CD8-positive, alpha-beta memory T cell (primary cell): ENCODE measurements at regions not wholly inside any gene's neighbourhood (a gene's known extent, or its start where the extent isn't known, plus 50 kb on each side); places are given as distances from the start of the nearest gene placed in this dataset.

Experiments
- CTCF ChIA-PET: fragments of 350-600 bp; sonication (Branson Sonifier 250); formaldehyde crosslinking; loops from one replicate; lab custom pipeline; 2021; ENCODE audit warnings: antibody characterized with exemption; lab: Charles Lee
- POLR2A ChIA-PET: fragments of 350-600 bp; sonication (Branson Sonifier 250); formaldehyde crosslinking; loops from one replicate; lab custom pipeline; 2021; ENCODE audit warnings: antibody characterized with exemption; lab: Charles Lee
- DNase-seq, 5 donors: peaks; one replicate each; pipeline versions ENCODE4 v3.0.0 to v3.0.0-alpha.2; 2020 to 2022; ENCODE audit warnings: mixed read lengths in 1 of 5
- H3K27ac ChIP-seq: one replicate; pipeline ENCODE4 v1.7.0; 2013; ENCODE audit warnings: low read depth, mild to moderate bottlenecking, low read length, moderate library complexity
- H3K27me3 ChIP-seq: 2 replicates; pipeline ENCODE4 v1.7.0; 2013; ENCODE audit warnings: low read length, mild to moderate bottlenecking; ENCODE audit not compliant: insufficient read depth, poor library complexity, severe bottlenecking
- H3K36me3 ChIP-seq: 2 replicates; pipeline ENCODE4 v1.7.0; 2013; ENCODE audit warnings: mild to moderate bottlenecking, low read length, moderate library complexity; ENCODE audit not compliant: insufficient read depth
- H3K4me1 ChIP-seq: 2 replicates; pipeline ENCODE4 v1.7.0; 2013; ENCODE audit warnings: mild to moderate bottlenecking, low read length, moderate library complexity; ENCODE audit not compliant: insufficient read depth
- H3K4me3 ChIP-seq: 2 replicates; pipeline ENCODE4 v1.7.0; 2013; ENCODE audit warnings: mild to moderate bottlenecking, low read length
- H3K9me3 ChIP-seq: 2 replicates; pipeline ENCODE4 v1.7.0; 2013; ENCODE audit warnings: mild to moderate bottlenecking, low read length
- H3K27ac Mint-ChIP-seq, 8 donors: one replicate each; pipeline ENCODE4 v1.8.0; 2020 to 2021; ENCODE audit warnings: mixed read lengths in 8 of 8, mild to moderate bottlenecking in 6 of 8, inconsistent platforms in 3 of 8, moderate library complexity in 3 of 8
- H3K27me3 Mint-ChIP-seq, 2 donors: one replicate each; pipeline ENCODE4 v1.8.0; 2020 to 2021; ENCODE audit warnings: mixed read lengths in 2 of 2, mild to moderate bottlenecking in 1 of 2, moderate library complexity in 1 of 2
- H3K36me3 Mint-ChIP-seq, 3 donors: one replicate each; pipeline ENCODE4 v1.8.0; 2020 to 2021; ENCODE audit warnings: mixed read lengths in 3 of 3, inconsistent platforms in 1 of 3, mild to moderate bottlenecking in 1 of 3
- H3K4me1 Mint-ChIP-seq, 3 donors: one replicate each; pipeline ENCODE4 v1.8.0; 2020 to 2021; ENCODE audit warnings: mixed read lengths in 3 of 3, inconsistent platforms in 1 of 3, mild to moderate bottlenecking in 1 of 3
- H3K4me3 Mint-ChIP-seq, 7 donors: one replicate each; pipeline ENCODE4 v1.8.0; 2020 to 2021; ENCODE audit warnings: mixed read lengths in 7 of 7, mild to moderate bottlenecking in 6 of 7, moderate library complexity in 4 of 7, inconsistent platforms in 2 of 7
- H3K9me3 Mint-ChIP-seq, 5 donors: one replicate each; pipeline ENCODE4 v1.8.0; 2020 to 2022; ENCODE audit warnings: mixed read lengths in 5 of 5, mild to moderate bottlenecking in 3 of 5, moderate library complexity in 2 of 5, inconsistent platforms in 1 of 5

DNA sequence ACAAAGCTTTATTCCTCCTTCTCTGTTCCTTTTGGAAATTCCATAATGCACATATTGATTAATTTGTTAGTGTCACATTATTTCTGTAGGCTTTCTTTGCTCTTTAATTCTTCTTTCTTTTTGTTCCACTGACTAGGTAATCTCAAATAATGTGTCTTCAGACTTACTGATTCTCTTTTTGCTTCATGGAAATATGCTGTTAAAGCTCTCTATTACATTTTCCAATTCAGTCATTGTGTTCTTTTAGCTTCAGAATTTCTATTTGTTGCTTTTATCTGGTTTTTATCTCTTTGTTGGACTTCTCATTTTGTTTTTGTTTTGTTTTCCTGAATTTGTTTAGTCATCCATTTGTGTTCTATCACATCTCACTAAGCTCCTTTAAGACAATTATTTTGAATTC is 147.0 kb upstream of the EOMES start:
- Histone ChIP-seq H3K4me3 (no peak overlapping the region), H3K36me3 (no peaks in the 10 kb centered on the region), H3K9me3 (no peaks in the 10 kb centered on the region), H3K4me1 (no peaks in the 10 kb centered on the region), H3K27me3 (no peaks in the 10 kb centered on the region), H3K27ac (no peak overlapping the region)
- Mint-ChIP-seq H3K27ac (no peak overlapping the region), H3K9me3 (peaks cover 14 to 36% (median 21%) of the 10 kb centered on the region in 5 donors), H3K4me3 (no peak overlapping the region), H3K27me3 (no peaks in the 10 kb centered on the region), H3K4me1 (no peaks in the 10 kb centered on the region), H3K36me3 (peaks cover 1 to 25% (median 4%) of the 10 kb centered on the region in 3 donors)
- DNase-seq = no peak
- POLR2A ChIA-PET = no interaction called here
- CTCF ChIA-PET = interaction anchor here (1.5 kb wide), 1 partner anchor 147 kb away, joined by 3 read pairs; the partner anchor contains the start of gene EOMES

DNA sequence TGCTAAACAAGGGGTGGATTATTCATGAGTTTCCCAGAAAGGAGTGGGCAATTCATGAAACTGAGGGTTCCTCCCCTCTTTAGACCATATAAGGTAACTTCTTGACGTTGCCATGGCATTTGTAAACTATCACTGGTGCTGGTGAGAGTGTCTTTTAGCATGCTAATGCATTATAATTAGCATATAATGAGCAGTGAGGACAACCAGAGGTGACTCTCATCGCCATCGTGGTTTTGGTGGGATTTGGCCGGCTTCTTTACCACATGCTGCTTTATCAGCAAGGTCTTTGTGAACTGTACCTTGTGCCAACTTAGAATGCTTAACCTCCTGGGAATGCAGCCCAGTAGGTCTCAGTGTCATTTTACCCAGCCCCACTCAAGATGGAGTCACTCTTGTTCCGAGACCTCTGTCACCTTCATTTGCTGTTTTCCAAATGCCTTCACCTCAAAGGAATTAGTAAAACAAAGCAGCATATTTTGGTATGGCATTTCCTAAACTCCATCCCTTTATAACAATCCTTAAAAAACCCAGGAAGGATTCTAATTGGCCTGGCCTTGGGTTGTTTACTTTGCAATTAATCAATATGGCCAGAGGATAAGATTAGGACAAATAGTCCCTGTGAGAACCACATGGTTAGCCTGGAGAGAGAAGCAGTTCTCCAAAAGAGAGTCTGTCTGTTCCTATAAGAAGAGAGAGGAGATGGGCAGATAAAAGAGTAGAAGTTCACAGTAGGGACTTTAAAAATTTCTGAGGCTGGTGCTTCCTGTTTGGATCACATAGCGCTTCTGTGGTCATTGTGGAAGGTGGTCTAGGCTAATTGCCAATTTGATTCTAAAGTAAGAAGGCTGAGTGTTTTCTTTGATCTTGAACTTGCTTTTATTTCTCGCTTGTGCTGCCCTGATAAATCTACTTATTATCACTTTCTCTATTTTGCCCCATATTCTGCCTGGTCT is 155.2 kb upstream of the EOMES start:
- H3K27me3 ChIP-seq = no peaks in the 10 kb centered on the region
- no peak overlapping the region for H3K27ac ChIP-seq
- no peak overlapping the region for H3K4me3 ChIP-seq
- Mint-ChIP-seq H3K9me3 (no peaks in the 10 kb centered on the region), H3K4me3 (peak overlapping the region; percentile 1 to 69 (median 32)), H3K27me3 (no peaks in the 10 kb centered on the region), H3K36me3 (peaks cover 0 to 3% (median 0%) of the 10 kb centered on the region in 3 donors), H3K4me1 (peaks cover 52 to 74% (median 68%) of the 10 kb centered on the region in 3 donors), H3K27ac (peak overlapping the region in 6 of 8 donors; percentile 1 to 83 (median 60))
- ChIA-PET POLR2A (interaction anchor here (1.3 kb wide), 1 partner anchor 155 kb away, joined by 7 read pairs; the partner anchor contains the start of gene EOMES), CTCF (interaction anchor here (2.2 kb wide), 1 partner anchor 156 kb away, joined by 9 read pairs; the partner anchor contains the start of gene EOMES)
- no peaks in the 10 kb centered on the region for H3K36me3 ChIP-seq
- H3K9me3 ChIP-seq = no peaks in the 10 kb centered on the region
- peaks cover 50% of the 10 kb centered on the region for H3K4me1 ChIP-seq
- DNase-seq = peak in 1 of 5 donors; percentile 35

DNA sequence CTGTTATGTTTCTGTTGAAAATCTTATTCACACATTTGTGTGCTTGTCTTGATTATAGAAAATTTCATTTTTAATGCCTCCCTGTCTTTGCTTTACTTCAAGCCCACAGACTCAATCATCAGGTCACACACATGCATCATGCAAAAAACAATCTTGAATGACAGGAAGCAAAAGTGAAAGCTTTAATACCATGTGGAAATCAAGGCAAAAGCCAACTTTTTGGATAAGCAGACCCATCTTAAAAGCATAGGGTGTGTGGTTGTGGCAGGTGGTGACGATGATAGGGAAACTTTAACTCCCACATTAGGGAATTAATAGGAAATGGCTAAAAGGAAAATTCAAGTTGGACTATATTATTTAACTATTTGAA is 155.9 kb upstream of the EOMES start:
- ChIA-PET POLR2A (interaction anchor here (1.3 kb wide), 1 partner anchor 156 kb away, joined by 7 read pairs; the partner anchor contains the start of gene EOMES), CTCF (interaction anchor here (2.2 kb wide), 1 partner anchor 157 kb away, joined by 9 read pairs; the partner anchor contains the start of gene EOMES)
- H3K4me3 Mint-ChIP-seq = peak overlapping the region in 6 of 7 donors; percentile 1 to 69 (median 28)
- H3K27me3 Mint-ChIP-seq = no peaks in the 10 kb centered on the region
- Histone ChIP-seq H3K36me3 (no peaks in the 10 kb centered on the region), H3K4me3 (no peak overlapping the region), H3K27me3 (no peaks in the 10 kb centered on the region), H3K9me3 (no peaks in the 10 kb centered on the region), H3K27ac (no peak overlapping the region), H3K4me1 (peaks cover 56% of the 10 kb centered on the region)
- H3K4me1 Mint-ChIP-seq = peaks cover 55 to 81% (median 75%) of the 10 kb centered on the region in 3 donors
- peaks cover 0 to 3% (median 0%) of the 10 kb centered on the region in 3 donors for H3K36me3 Mint-ChIP-seq
- H3K9me3 Mint-ChIP-seq = no peaks in the 10 kb centered on the region
- peak overlapping the region in 6 of 8 donors; percentile 1 to 83 (median 60) for H3K27ac Mint-ChIP-seq
- no peak for DNase-seq

DNA sequence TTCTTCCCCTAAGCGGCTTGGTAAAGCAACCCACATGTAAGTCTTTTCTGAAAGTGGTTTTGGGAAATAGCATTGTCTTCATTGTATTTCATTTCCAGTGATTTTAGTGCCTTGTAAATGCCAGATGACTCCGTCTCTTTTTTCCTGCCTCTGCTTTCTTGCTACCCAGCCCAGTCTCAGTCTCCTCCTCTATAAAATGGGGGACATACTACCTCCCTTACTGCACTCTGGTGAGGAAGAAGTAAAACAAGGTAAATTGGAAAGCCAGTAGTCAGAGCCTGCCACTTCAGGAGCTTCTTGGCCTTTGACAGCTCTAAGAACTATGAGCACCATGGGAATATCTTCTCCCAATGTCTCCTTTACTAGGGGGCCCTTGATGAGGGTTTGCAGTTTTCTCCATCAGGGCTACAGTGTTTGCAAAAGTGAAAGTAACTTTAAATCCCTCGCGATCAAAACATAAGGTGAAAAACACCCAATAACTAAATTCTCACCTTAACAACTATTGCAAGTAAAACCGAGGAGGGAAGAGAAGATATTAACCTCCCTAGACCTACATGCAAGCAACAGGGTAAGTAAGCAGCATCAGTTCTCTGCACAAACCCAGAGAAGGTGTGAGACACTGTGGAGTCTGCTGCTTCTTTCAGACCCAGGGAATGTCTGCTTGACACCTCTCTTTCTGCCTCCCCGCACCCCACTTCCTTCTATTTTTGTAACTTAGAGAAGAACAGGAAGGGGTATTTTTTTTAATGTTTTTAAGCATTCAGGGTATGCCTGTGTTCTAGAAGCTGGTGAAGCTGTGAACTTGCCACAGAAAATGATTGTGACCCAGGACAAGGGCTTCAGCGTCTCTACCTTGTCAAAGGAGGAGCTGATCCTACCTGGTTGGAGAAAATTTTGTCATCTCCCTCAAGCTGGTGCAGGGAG is 159.1 kb upstream of the EOMES start:
- peak overlapping the region; percentile 61 to 89 (median 80) for H3K27ac Mint-ChIP-seq
- ChIA-PET POLR2A (interaction anchor here (0.7 to 1.6 kb wide), 3 partner anchors 15 to 159 kb away, joined by 3 to 5 read pairs (median 3); partner anchors contain the start of gene EOMES), CTCF (interaction anchor here (0.8 to 2.4 kb wide), 2 partner anchors 27 to 159 kb away, joined by 3 to 16 read pairs; partner anchors contain the start of gene EOMES)
- Histone ChIP-seq H3K4me3 (peak overlapping the region; percentile 63), H3K36me3 (no peaks in the 10 kb centered on the region), H3K9me3 (no peaks in the 10 kb centered on the region), H3K27ac (no peak overlapping the region), H3K27me3 (no peaks in the 10 kb centered on the region), H3K4me1 (peaks cover 65% of the 10 kb centered on the region)
- H3K9me3 Mint-ChIP-seq = no peaks in the 10 kb centered on the region
- H3K4me3 Mint-ChIP-seq = peak overlapping the region; percentile 63 to 88 (median 84)
- H3K36me3 Mint-ChIP-seq = peaks cover 0 to 3% (median 0%) of the 10 kb centered on the region in 3 donors
- DNase-seq = peak; percentile 38 to 83 (median 72)
- no peaks in the 10 kb centered on the region for H3K27me3 Mint-ChIP-seq
- H3K4me1 Mint-ChIP-seq = peaks cover 60 to 82% (median 81%) of the 10 kb centered on the region in 3 donors

DNA sequence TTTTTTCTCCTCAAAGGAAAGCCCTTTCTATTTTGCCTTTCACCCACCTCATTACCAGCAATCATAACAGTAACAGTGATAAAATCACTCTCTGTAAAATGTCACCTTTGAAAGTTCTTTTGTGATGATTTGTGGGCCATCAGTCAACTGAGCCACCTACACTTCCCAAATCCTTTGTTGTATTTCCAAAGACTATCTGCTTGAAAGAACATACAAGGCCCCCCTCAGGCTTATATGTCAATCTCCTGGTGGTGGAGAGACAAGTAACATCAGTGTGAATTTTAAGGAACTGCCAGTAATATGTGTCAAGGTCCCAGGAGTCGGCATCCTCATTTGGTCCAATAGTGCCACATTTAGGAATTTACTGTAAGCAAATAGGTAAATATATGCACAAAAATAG is 161.1 kb upstream of the EOMES start:
- Mint-ChIP-seq H3K4me3 (no peak overlapping the region), H3K27ac (peak overlapping the region in 2 of 8 donors; percentile 35 to 38), H3K9me3 (no peaks in the 10 kb centered on the region), H3K4me1 (peaks cover 46 to 73% (median 60%) of the 10 kb centered on the region in 3 donors), H3K36me3 (peaks cover 0 to 1% (median 0%) of the 10 kb centered on the region in 3 donors), H3K27me3 (no peaks in the 10 kb centered on the region)
- POLR2A ChIA-PET = no interaction called here
- Histone ChIP-seq H3K4me1 (peaks cover 53% of the 10 kb centered on the region), H3K9me3 (no peaks in the 10 kb centered on the region), H3K36me3 (no peaks in the 10 kb centered on the region), H3K4me3 (no peak overlapping the region), H3K27ac (no peak overlapping the region), H3K27me3 (no peaks in the 10 kb centered on the region)
- DNase-seq = no peak
- CTCF ChIA-PET = no interaction called here

DNA sequence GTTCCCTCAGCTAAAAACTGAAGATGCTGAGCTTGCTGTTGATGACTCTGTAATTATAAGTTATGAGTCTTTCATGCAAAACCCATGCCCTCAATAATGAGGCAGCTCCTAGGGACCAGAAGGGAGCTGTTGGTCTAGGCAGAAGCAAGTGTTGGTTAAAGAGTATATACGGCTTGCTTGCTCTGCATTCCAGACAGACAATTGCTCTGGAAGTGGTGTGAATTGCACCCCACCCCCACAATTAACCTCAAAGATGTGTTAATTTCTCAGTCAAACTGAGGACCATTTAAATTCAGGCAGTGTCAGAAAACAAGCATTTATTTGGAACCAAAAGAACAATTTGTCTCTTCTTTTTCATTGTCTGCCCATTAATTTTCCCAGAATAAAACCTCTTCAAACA is 163.5 kb upstream of the EOMES start:
- no peak overlapping the region for H3K4me3 Mint-ChIP-seq
- no peak for DNase-seq
- H3K27me3 ChIP-seq = no peaks in the 10 kb centered on the region
- peaks cover 35 to 55% (median 40%) of the 10 kb centered on the region in 3 donors for H3K4me1 Mint-ChIP-seq
- H3K27me3 Mint-ChIP-seq = no peaks in the 10 kb centered on the region
- no peaks in the 10 kb centered on the region for H3K36me3 Mint-ChIP-seq
- no peaks in the 10 kb centered on the region for H3K9me3 Mint-ChIP-seq
- ChIA-PET POLR2A (no interaction called here), CTCF (interaction anchor here (1.8 kb wide), 1 partner anchor 173 kb away, joined by 3 read pairs; no protein-coding TSS in a partner anchor)
- H3K4me1 ChIP-seq = peaks cover 30% of the 10 kb centered on the region
- H3K27ac ChIP-seq = no peak overlapping the region
- H3K36me3 ChIP-seq = no peaks in the 10 kb centered on the region
- H3K27ac Mint-ChIP-seq = no peak overlapping the region
- no peaks in the 10 kb centered on the region for H3K9me3 ChIP-seq
- H3K4me3 ChIP-seq = no peak overlapping the region

DNA sequence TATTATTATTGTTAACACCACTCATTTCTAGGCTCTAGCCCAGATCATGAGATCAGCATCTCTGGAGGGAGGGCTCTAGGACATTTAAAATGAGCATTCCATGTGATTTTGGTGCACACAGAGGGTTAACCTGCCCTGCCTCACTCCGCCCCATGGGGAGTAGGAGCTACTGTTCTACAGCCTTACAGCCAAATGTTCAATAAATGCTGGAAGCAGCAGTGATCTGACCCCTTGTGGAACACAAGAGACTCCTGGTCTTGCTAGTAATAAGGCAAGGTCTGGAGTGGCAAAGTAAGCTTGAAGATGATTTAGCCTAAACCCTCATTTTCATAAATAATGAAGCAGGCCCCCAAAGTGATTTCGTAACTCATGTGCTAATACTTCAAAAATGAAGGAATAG is 166.4 kb upstream of the EOMES start:
- no peak for DNase-seq
- H3K9me3 ChIP-seq = no peaks in the 10 kb centered on the region
- ChIA-PET CTCF (interaction anchor here (1.6 to 1.9 kb wide), 2 partner anchors 167 to 177 kb away, joined by 3 to 4 read pairs; partner anchors contain the start of gene EOMES), POLR2A (interaction anchor here (0.7 kb wide), 1 partner anchor 172 kb away, joined by 4 read pairs; no protein-coding TSS in a partner anchor)
- H3K27me3 Mint-ChIP-seq = no peaks in the 10 kb centered on the region
- no peak overlapping the region for H3K4me3 ChIP-seq
- H3K4me1 Mint-ChIP-seq = peaks cover 11 to 26% (median 12%) of the 10 kb centered on the region in 3 donors
- no peak overlapping the region for H3K27ac Mint-ChIP-seq
- peaks cover 3% of the 10 kb centered on the region for H3K4me1 ChIP-seq
- no peaks in the 10 kb centered on the region for H3K27me3 ChIP-seq
- no peak overlapping the region for H3K27ac ChIP-seq
- H3K4me3 Mint-ChIP-seq = no peak overlapping the region
- peaks cover 2 to 20% (median 6%) of the 10 kb centered on the region in 3 donors for H3K36me3 Mint-ChIP-seq
- no peaks in the 10 kb centered on the region for H3K36me3 ChIP-seq
- peaks cover 10 to 19% (median 11%) of the 10 kb centered on the region in 5 donors for H3K9me3 Mint-ChIP-seq
